Endodermal cell (in vitro differentiated cells): ENCODE measurements at regions not wholly inside any gene's neighbourhood (a gene's known extent, or its start where the extent isn't known, plus 50 kb on each side); places are given as distances from the start of the nearest gene placed in this dataset.

ENCODE experiments used
- DNase-seq: peaks from one replicate; pipeline ENCODE4 v3.0.0-alpha.2; 2017
- H3K27ac ChIP-seq: 2 replicates; pipeline ENCODE4 v1.5.1; 2013; ENCODE audit warnings: mild to moderate bottlenecking, low read depth, low read length, moderate library complexity
- H3K27me3 ChIP-seq: 2 replicates; pipeline ENCODE4 v1.6.1; 2013; ENCODE audit warnings: mild to moderate bottlenecking, low read length, moderate library complexity; ENCODE audit not compliant: insufficient read depth, control insufficient read depth, poor library complexity, severe bottlenecking
- H3K36me3 ChIP-seq: 2 replicates; pipeline ENCODE4 v1.7.0; 2013; ENCODE audit warnings: mild to moderate bottlenecking, low read length, moderate library complexity; ENCODE audit not compliant: control insufficient read depth, insufficient read depth
- H3K4me1 ChIP-seq: one replicate; pipeline ENCODE4 v1.7.0; 2013; ENCODE audit warnings: low read length; ENCODE audit not compliant: control insufficient read depth, insufficient read depth
- H3K4me3 ChIP-seq: 2 replicates; pipeline ENCODE4 v1.5.1; 2013; ENCODE audit warnings: mild to moderate bottlenecking, low read length, moderate library complexity
- H3K9ac ChIP-seq: 2 replicates; pipeline ENCODE4 v1.6.1; 2013; ENCODE audit warnings: mild to moderate bottlenecking, low read length, moderate library complexity; ENCODE audit not compliant: poor library complexity, severe bottlenecking; ENCODE audit errors: extremely low read depth
- H3K9me3 ChIP-seq: 2 replicates; pipeline ENCODE4 v1.6.1; 2013; ENCODE audit warnings: mild to moderate bottlenecking, low read length, moderate library complexity; ENCODE audit not compliant: control insufficient read depth
- H3K27ac Mint-ChIP-seq: 2 replicates; pipeline ENCODE4 v1.8.0; 2020; ENCODE audit warnings: mixed read lengths
- H3K27me3 Mint-ChIP-seq: 2 replicates; pipeline ENCODE4 v1.8.0; 2021; ENCODE audit warnings: mild to moderate bottlenecking, mixed read lengths; ENCODE audit not compliant: insufficient read depth
- H3K36me3 Mint-ChIP-seq: 2 replicates; pipeline ENCODE4 v1.8.0; 2020; ENCODE audit warnings: low read depth, mixed read lengths
- H3K4me1 Mint-ChIP-seq: 2 replicates; pipeline ENCODE4 v1.8.0; 2020; ENCODE audit warnings: mixed read lengths
- H3K4me3 Mint-ChIP-seq: 2 replicates; pipeline ENCODE4 v1.8.0; 2020; ENCODE audit warnings: mild to moderate bottlenecking, moderate library complexity, mixed read lengths
- H3K9me3 Mint-ChIP-seq: 2 replicates; pipeline ENCODE4 v1.8.0; 2020; ENCODE audit warnings: mild to moderate bottlenecking, mixed read lengths
- CTCF ChIP-seq: fragments of 200-600 bp; sonication (generic); conservative IDR thresholded peaks from 2 replicates; pipeline ENCODE4 v1.5.0; 2021; ENCODE audit warnings: antibody characterized with exemption, mild to moderate bottlenecking
- WGBS, 2 experiments: methylation state at CpG; one replicate each; pipeline versions ENCODE4 v1.1.5 to v1.1.7; 2013; ENCODE audit warnings: missing lambda C conversion rate in 2 of 2, mixed read lengths in 1 of 2; ENCODE audit not compliant: insufficient coverage in 1 of 2, insufficient read length in 1 of 2; 5-methylcytosine and 5-hydroxymethylcytosine counted together

- TF ChIP-seq CTCF, result no peak
- H3K9me3 ChIP-seq, result no peaks in the 10 kb centered on the region
- H3K27ac Mint-ChIP-seq, result no peak overlapping the region
- H3K9ac ChIP-seq, result no peak overlapping the region
- H3K27me3 Mint-ChIP-seq, result no peaks in the 10 kb centered on the region
- DNase-seq, result no peak
- no peak overlapping the region for H3K27ac ChIP-seq
- no peak overlapping the region for H3K4me3 Mint-ChIP-seq
- no peak overlapping the region for H3K4me3 ChIP-seq
- peaks cover 3% of the 10 kb centered on the region for H3K9me3 Mint-ChIP-seq
- H3K27me3 ChIP-seq, result no peaks in the 10 kb centered on the region
- no peaks in the 10 kb centered on the region for H3K4me1 Mint-ChIP-seq
- no peaks in the 10 kb centered on the region for H3K36me3 ChIP-seq
- H3K4me1 ChIP-seq, result no peaks in the 10 kb centered on the region
- no peaks in the 10 kb centered on the region for H3K36me3 Mint-ChIP-seq
- 95 to 100% methylated on average over 1 to 4 of the region's 6 CpGs for WGBS, 2 experiments
Measured at GRCh38 chr16:59030923-59031485, 296.9 kb upstream of the GOT2 start.

- Histone ChIP-seq H3K36me3 (no peaks in the 10 kb centered on the region), H3K27me3 (no peaks in the 10 kb centered on the region), H3K27ac (no peak overlapping the region), H3K4me3 (no peak overlapping the region), H3K9me3 (peaks cover 18% of the 10 kb centered on the region), H3K9ac (no peak overlapping the region), H3K4me1 (no peaks in the 10 kb centered on the region)
- DNase-seq, result no peak
- Mint-ChIP-seq H3K36me3 (no peaks in the 10 kb centered on the region), H3K27me3 (no peaks in the 10 kb centered on the region), H3K9me3 (peaks cover 7% of the 10 kb centered on the region), H3K4me1 (peaks cover 15% of the 10 kb centered on the region), H3K27ac (no peak overlapping the region), H3K4me3 (no peak overlapping the region)
- no peak for TF ChIP-seq CTCF
- WGBS, 2 experiments, result 90 to 95% methylated on average over 4 to 7 of the region's 7 CpGs
Measured at GRCh38 chr16:59021751-59022150, 287.6 kb upstream of the GOT2 start.

GRCh38 chr16:59013930-59014329, 279.8 kb upstream of the GOT2 start:
- DNase-seq, result no peak
- H3K27me3 ChIP-seq, result no peaks in the 10 kb centered on the region
- no peaks in the 10 kb centered on the region for H3K36me3 ChIP-seq
- no peaks in the 10 kb centered on the region for H3K4me1 ChIP-seq
- H3K36me3 Mint-ChIP-seq, result no peaks in the 10 kb centered on the region
- H3K27ac ChIP-seq, result no peak overlapping the region
- no peak overlapping the region for H3K4me3 ChIP-seq
- H3K4me1 Mint-ChIP-seq, result no peaks in the 10 kb centered on the region
- H3K9me3 ChIP-seq, result peaks cover 11% of the 10 kb centered on the region
- H3K9me3 Mint-ChIP-seq, result peaks cover 7% of the 10 kb centered on the region
- no peak for TF ChIP-seq CTCF
- no peak overlapping the region for H3K27ac Mint-ChIP-seq
- no peaks in the 10 kb centered on the region for H3K27me3 Mint-ChIP-seq
- no peak overlapping the region for H3K4me3 Mint-ChIP-seq
- H3K9ac ChIP-seq, result no peak overlapping the region
- 77 to 91% methylated on average over 4 to 6 of the region's 6 CpGs for WGBS, 2 experiments
